Stimulated activated effector memory CD8-positive, alpha-beta T cell treated with anti-CD3 and anti-CD28 coated beads, Interleukin-12 subunit alpha, Interleukin-12 subunit beta, amount 100 ng/mL, for 72 hours (primary cell): ENCODE measurements at regions not wholly inside any gene's neighbourhood (a gene's known extent, or its start where the extent isn't known, plus 50 kb on each side); places are given as distances from the start of the nearest gene placed in this dataset.

Experiments used
- ATAC-seq: fragments of 150-1000 bp; cut with Tn5 transposase; 2 replicates; pipeline ENCODE4 v1.10.0; 2021
- DNase-seq, 2 donors: peaks; one replicate each; pipeline ENCODE4 v3.0.0; 2021 to 2022; ENCODE audit warnings: low spot score in 2 of 2
- H3K27ac Mint-ChIP-seq: one replicate; pipeline ENCODE4 v1.8.0; 2022; ENCODE audit warnings: mild to moderate bottlenecking, mixed read lengths
- H3K36me3 Mint-ChIP-seq: one replicate; pipeline ENCODE4 v1.8.0; 2022; ENCODE audit warnings: mild to moderate bottlenecking, mixed read lengths
- H3K4me1 Mint-ChIP-seq: one replicate; pipeline ENCODE4 v1.8.0; 2022; ENCODE audit warnings: mixed read lengths
- H3K4me3 Mint-ChIP-seq: one replicate; pipeline ENCODE4 v1.8.0; 2022; ENCODE audit warnings: mild to moderate bottlenecking, mixed read lengths
- H3K9me3 Mint-ChIP-seq: one replicate; pipeline ENCODE4 v1.8.0; 2022; ENCODE audit warnings: mixed read lengths

DNA sequence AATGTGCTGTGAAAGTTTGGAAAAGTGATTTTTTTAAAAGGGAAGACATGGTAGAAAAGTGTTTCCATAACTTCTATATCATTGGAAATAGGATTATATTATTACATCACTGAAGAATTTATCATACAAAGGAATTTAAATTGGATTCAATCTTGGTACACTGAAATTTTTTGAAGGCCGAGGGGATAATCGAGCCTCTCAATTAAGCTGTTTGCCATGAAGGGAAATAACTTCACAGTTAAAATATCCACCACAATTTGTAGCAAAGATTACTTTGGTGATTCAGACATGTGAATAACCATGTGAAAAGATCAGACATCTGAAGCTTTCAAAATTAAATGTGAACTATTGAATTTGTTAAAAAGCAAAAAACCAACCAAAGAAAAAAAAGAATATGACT, 215.3 kb downstream of the KLF5 start:
- no peaks in the 10 kb centered on the region for H3K36me3 Mint-ChIP-seq
- H3K4me1 Mint-ChIP-seq: no peaks in the 10 kb centered on the region
- DNase-seq: no peak
- H3K27ac Mint-ChIP-seq: no peak overlapping the region
- peaks cover 5% of the 10 kb centered on the region for H3K9me3 Mint-ChIP-seq
- ATAC-seq: no peak
- H3K4me3 Mint-ChIP-seq: no peak overlapping the region

DNA sequence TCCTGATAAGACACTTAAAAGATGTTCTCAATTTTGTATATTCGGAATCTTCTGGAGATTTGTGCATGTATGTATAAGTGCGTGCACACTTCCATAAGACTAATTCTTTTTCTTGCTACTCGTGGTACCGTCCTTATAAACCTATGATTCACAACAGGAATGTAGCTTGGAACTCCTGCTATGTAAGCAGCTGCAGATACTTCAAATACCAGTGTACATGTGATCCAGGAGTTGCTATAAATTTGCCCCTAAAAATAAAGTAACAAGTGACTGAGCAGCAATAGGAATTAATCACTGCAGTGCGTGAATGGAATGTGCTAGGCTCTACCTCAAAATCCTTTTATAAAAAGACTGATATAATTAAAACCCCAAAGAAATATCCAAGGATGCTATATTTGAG, 214.9 kb downstream of the KLF5 start:
- ATAC-seq: no peak

DNA sequence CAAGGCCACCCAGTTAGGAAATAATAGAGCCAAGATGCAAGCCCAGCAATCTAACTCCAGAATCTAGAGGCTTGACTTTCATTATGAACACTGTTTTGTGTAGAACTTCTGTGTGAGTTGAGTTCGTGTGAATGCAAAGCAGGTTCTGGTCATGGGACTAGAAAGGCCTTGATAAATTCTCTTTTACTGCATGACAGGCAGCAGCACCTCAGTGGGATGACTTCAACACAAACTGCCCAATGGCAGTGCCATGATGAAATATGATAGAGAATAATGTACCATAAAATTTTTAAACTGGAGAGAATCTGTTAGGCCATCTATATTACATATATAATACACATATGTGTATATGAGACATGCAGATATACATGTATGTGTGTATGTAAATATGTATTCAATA, 214.5 kb downstream of the KLF5 start:
- no peak overlapping the region for H3K27ac Mint-ChIP-seq
- no peaks in the 10 kb centered on the region for H3K36me3 Mint-ChIP-seq
- H3K4me1 Mint-ChIP-seq: no peaks in the 10 kb centered on the region
- no peak for DNase-seq
- H3K9me3 Mint-ChIP-seq: peaks cover 5% of the 10 kb centered on the region
- no peak for ATAC-seq
- H3K4me3 Mint-ChIP-seq: no peak overlapping the region

More for the DNA sequence above, 214.9 kb downstream of the KLF5 start:
- no peak for DNase-seq
- Mint-ChIP-seq H3K4me3 (no peak overlapping the region), H3K27ac (no peak overlapping the region), H3K36me3 (no peaks in the 10 kb centered on the region), H3K9me3 (peaks cover 5% of the 10 kb centered on the region), H3K4me1 (no peaks in the 10 kb centered on the region)

DNA sequence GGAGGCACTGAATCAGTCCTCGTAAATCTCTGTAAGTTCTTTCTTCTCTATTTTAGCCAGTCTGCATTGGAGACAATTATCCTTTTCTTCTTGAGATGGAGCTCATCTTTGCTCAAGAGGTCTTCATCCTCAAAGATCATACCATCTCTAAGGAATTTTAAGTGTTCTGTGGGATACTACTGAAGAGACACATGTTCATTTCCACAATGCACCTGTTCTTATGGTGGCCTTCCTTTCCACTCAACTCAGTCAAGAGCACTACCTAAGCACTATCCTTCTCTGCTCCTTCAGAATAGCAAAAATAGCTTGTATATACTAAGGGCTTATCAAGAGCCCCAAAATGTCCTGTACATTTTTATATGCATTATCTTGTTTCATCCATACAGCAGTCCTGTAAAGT, 214.0 kb downstream of the KLF5 start:
- Mint-ChIP-seq H3K4me1 (no peaks in the 10 kb centered on the region), H3K27ac (no peak overlapping the region), H3K36me3 (no peaks in the 10 kb centered on the region), H3K9me3 (peaks cover 5% of the 10 kb centered on the region), H3K4me3 (no peak overlapping the region)
- no peak for ATAC-seq
- DNase-seq: no peak

DNA sequence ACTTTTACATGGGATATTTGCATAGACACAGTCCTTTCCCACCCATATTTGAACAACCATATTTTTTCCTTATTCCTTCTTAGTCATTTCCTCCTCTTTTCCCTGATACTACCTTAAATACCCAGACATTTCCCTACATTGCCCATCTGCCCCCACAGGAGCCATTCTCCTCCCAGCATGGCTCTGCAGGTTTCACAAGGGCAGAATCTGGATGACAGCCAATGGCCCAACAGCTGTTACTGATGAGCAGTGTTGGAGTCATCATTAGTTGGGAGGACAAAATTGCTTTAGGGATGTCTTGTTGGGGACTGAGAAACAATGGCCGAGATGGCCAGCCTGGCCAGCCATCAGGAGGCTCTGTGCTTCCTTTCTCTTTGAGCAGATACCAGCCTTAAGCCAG, 209.5 kb downstream of the KLF5 start:
- DNase-seq (no peak), ATAC-seq (no peak)
- H3K36me3 Mint-ChIP-seq: no peaks in the 10 kb centered on the region

DNA sequence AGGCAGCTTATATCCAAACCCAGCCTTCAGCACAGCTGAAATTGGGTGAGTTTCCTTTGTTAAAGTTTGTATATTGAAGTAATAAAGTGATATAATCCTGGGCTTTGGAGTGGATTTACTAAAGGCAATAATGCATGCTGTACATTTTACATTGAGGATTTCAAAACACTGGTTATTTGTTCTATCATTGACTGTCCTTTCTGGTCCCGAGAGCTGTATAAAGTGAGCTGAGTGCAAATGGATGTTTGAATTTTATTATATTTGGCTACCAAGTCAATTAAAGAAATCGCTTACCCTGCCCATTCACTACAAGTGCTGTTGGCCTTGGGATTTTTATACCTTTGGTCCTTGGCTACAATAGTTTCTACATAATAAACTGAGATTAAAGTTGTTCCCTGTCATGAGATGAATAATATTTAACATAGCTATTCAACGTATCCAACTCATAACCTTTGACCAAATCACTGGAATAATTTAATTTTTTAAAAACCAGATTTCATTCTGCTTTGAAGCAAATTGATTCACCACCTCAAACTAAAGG, 207.9 kb downstream of the KLF5 start:
- DNase-seq (no peak), ATAC-seq (no peak)
- Mint-ChIP-seq H3K27ac (no peak overlapping the region), H3K9me3 (peaks cover 5% of the 10 kb centered on the region), H3K4me1 (no peaks in the 10 kb centered on the region), H3K36me3 (no peaks in the 10 kb centered on the region), H3K4me3 (no peak overlapping the region)

More for the DNA sequence above, 209.5 kb downstream of the KLF5 start:
- Mint-ChIP-seq H3K4me1 (no peaks in the 10 kb centered on the region), H3K4me3 (no peak overlapping the region), H3K9me3 (peaks cover 5% of the 10 kb centered on the region), H3K27ac (no peak overlapping the region)

DNA sequence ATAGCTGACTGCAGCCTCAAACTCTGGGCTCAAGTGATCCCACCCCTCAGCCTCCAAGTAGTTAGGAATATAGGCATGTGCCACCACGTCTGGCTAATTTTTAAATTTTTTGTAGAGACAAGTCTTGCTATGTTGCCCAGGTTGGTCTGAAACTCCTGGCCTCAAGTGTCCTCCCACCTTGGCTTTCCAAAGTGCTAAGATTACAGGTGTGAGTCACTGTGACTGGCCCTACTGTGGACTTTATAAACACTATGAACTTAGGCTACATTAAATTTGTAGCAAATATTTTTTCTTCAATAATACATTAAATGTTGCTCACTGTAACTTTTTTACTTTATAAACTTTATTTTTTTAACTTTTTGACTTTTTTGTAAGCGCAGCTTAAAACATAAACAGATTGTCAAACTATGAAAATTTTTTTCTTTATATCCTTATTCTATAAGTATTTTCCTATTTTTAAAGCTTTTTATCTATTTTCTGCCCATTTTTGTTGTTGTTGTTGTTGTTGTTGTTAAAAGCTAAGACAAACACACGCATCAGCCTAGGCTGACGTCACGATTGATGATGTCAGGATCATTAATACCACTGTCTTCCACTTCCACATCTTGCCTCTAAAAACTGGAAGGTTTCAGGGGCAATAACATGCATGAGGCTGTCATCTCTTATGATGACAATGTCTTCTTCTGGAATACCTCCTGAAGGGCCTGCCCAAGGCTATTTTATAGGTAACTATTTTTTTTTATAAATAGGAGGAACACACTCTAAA, 204.2 kb downstream of the KLF5 start:
- Mint-ChIP-seq H3K36me3 (no peaks in the 10 kb centered on the region), H3K4me1 (no peaks in the 10 kb centered on the region), H3K27ac (no peak overlapping the region), H3K9me3 (no peaks in the 10 kb centered on the region), H3K4me3 (no peak overlapping the region)
- DNase-seq: no peak
- ATAC-seq: no peak

DNA sequence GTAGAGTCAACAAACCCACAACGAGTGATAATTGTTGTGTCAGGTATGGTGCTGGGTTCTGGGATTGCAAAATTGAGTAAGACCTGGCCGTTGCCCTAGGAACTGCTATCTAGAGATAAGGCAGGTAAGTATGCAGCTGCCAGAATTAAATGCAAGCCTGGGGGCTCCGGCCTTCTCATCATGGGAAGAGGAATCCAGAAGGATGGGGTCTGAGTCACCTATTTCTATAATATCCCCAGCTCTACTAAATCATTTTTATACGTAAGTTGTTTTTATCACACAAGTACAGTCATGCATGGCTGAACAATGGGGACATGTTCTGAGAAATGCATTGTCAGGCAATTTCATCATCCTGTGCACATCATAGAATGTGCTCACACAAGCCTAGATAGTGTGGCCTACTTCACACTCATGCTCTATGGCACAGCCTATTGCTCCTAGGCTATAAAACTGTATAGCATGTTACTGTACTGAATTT, 203.0 kb downstream of the KLF5 start:
- Mint-ChIP-seq H3K9me3 (no peaks in the 10 kb centered on the region), H3K36me3 (no peaks in the 10 kb centered on the region), H3K27ac (no peak overlapping the region), H3K4me1 (no peaks in the 10 kb centered on the region), H3K4me3 (no peak overlapping the region)
- no peak for DNase-seq
- ATAC-seq: peak; percentile 52

DNA sequence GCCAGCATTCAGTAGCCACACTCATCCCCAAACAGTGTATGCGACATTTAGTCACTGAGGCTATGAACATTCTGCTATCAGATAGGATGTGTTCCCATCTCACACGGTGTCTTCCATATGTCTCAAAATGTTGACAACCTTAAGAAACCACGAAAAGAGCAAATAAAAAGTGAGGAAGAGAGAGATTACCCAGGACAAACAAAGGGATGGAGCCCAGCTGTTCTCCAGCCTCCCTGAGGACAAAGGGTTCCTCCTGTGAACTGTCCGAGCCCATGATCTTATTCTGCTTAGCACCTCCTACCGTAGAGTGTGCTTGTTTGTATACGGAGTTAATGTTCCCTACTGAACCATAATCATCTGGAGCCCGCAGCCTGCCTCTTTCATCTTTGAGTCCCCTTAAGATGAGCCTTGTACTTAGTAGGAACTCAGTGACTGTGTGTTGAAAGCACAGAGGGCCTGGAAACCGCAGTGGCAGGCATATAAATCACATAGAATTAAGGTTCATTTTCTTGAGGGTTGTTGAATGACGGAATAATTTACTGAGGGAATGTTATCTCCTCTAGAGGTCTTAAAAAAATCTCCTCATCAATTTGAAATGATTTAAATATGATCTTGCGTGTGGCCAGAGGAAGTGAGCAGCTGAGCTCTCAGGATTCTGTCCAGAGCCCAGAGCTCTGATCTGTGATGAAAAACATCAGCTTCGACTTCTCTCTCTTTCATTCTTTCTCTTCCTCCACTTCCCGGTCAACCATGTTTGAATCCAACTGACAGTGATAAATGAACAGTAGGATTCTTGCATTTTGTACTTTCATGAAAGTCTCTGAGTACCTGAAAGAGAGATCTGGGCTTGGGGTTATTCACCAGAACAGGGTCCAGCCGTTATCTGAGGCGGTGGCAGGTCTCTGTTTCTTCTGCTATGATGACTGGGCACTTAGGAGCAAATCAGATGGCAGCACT, 200.5 kb downstream of the KLF5 start:
- ATAC-seq: no peak
- no peak overlapping the region for H3K27ac Mint-ChIP-seq
- H3K36me3 Mint-ChIP-seq: no peaks in the 10 kb centered on the region
- no peaks in the 10 kb centered on the region for H3K9me3 Mint-ChIP-seq
- no peaks in the 10 kb centered on the region for H3K4me1 Mint-ChIP-seq
- no peak overlapping the region for H3K4me3 Mint-ChIP-seq
- no peak for DNase-seq

DNA sequence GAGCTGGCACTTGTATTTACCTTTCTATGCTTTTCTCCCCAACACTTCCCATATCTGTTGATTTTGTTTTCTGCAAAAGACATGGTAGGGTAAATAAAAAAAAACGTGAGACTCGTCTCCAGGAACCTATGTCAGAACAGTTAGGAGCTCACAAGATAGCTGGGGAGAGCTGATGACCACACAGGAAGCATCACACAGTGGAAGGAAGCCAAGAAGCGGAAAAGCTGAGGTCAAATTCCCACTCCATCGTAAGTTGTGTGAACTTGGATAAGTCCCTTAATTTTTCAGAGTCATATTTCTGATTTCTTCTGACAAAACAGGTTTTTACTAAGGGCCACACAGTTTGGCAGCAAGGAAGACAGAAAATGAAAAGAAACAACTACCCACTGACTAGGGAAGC, 199.6 kb downstream of the KLF5 start:
- DNase-seq (no peak), ATAC-seq (no peak)
- no peaks in the 10 kb centered on the region for H3K4me1 Mint-ChIP-seq
- H3K9me3 Mint-ChIP-seq: no peaks in the 10 kb centered on the region
- H3K36me3 Mint-ChIP-seq: no peaks in the 10 kb centered on the region
- H3K4me3 Mint-ChIP-seq: no peak overlapping the region
- H3K27ac Mint-ChIP-seq: no peak overlapping the region

DNA sequence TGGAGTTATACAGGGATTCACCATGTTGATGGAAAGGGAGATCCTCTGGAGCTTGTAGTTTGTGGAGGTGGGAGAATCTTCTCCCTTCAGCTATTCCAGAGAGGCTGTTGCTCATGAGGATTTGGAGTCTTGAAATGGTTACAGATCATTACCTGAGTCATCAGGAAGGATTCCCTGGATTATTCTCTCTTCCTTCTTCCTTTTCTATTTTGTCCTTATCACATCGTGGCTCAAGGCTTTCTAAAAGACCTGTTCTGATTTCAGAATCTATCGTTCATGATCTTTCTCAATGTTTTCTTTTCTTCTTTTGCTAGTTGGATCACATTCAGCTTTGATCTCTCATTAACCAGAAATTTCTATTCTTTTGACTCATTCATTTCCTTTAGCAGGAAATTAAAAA, 196.0 kb downstream of the KLF5 start:
- Mint-ChIP-seq H3K4me1 (no peaks in the 10 kb centered on the region), H3K36me3 (no peaks in the 10 kb centered on the region), H3K4me3 (no peak overlapping the region), H3K27ac (no peak overlapping the region), H3K9me3 (no peaks in the 10 kb centered on the region)
- no peak for ATAC-seq
- no peak for DNase-seq

DNA sequence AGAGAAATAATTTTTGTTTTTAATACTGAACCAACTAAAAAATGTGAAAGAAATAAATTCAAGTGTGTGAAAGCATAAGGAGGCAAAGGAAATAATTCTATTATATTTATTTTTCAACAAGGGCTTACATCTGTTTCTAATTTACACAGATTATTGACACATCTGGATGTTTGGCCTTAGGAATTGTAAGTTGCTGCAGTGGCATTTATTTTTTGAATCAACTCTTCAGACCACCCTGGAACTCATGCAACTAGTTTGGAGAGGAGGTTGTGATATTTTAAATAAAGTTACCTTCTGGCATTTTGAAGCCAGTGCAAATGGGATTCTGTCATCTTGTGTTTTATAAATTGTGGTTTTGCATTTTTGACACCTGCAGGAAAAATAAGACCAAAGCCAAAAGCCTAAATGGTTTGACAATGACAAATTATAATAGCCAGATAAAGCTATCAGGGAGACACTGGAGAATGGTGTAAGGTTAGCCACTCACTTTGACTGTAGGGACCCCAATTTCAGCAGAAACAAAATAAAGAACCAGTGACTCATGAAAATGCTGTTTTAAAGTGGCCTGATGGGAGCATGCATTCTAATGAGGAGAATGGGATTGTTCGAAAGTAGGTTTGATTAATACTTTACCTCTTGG, 192.9 kb downstream of the KLF5 start:
- Mint-ChIP-seq H3K27ac (no peak overlapping the region), H3K4me1 (no peaks in the 10 kb centered on the region), H3K9me3 (no peaks in the 10 kb centered on the region), H3K4me3 (no peak overlapping the region), H3K36me3 (no peaks in the 10 kb centered on the region)
- DNase-seq (no peak), ATAC-seq (no peak)

DNA sequence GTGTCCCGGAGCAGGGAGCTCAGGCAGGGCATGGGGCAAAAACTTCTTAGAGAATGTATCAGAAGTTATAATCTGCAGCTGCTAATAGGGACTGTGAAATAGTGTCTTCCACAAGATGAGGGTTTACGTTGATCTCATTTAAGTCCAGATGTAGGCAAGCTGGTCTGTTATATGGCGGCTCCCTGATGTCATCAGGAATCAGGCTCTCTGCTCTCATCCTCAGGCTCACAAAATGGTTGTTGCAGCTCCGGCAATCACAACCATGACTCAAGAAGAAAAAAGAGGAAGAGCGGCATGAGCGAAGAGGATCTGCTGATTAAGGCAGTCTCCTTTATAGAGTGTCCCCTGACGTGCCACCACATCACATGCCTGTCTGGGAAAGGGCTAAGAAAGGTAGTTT, 191.3 kb downstream of the KLF5 start:
- Mint-ChIP-seq H3K4me1 (no peaks in the 10 kb centered on the region), H3K36me3 (no peaks in the 10 kb centered on the region), H3K4me3 (no peak overlapping the region), H3K27ac (no peak overlapping the region), H3K9me3 (no peaks in the 10 kb centered on the region)
- ATAC-seq (no peak), DNase-seq (no peak)

DNA sequence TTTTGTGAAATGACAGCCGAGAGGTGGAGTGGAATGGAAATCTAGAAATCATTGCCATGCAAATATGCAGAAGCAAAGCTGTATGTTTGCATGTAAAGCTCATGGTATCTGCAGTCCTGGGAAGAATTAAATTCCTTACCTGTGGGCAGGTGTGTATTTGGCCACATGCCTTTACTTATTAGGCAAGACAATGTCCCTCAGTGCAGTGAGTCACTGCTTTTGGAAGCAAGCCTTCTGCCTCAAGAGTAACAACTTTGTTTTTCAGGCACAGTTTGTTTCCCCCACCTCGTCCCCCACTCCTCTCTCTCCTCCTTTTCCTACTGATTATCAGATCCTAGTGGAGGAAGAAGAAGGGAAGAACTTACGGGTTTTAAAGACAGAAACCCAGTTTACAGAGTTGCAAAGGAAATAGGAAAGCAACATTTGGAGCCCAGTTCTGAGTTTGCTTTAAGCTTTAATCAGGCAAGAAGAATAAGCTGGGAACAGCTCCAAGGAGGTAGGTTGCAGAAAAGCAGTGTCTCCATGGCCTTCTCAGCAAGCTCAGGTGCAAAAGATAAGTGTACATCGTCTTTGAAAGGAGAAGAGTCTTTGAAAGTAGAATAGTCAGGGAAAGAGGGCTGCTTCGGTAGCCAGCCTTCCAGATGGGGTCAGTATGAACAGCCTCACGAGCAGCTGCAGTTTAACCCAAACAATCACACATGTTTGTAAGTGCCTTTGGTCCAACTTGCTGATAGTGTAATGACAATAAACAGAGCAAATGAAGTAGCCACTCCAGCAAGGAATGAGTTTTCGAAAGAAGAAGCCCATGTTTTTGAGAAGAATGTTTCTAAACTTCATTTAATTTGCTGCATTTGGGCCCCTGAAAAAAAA, 190.1 kb downstream of the KLF5 start:
- no peaks in the 10 kb centered on the region for H3K36me3 Mint-ChIP-seq
- H3K27ac Mint-ChIP-seq: no peak overlapping the region
- no peak for DNase-seq
- H3K9me3 Mint-ChIP-seq: no peaks in the 10 kb centered on the region
- ATAC-seq: no peak
- no peak overlapping the region for H3K4me3 Mint-ChIP-seq
- H3K4me1 Mint-ChIP-seq: no peaks in the 10 kb centered on the region
